ENCODE measurements at regions not wholly inside any gene's neighbourhood (a gene's known extent, or its start where the extent isn't known, plus 50 kb on each side); places are given as distances from the start of the nearest gene placed in this dataset.

GRCh38 chr13:43983373-43983772, 103.7 kb downstream of the LACC1 start:
- TF ChIP-seq CTCF (IDR thresholded peaks at IDR 0.05) (no peak), POLR2A (IDR thresholded peaks at IDR 0.05) (no peak)

Measured in uterus (tissue), 2 donors.